A673 (cell line): ENCODE measurements at regions not wholly inside any gene's neighbourhood (a gene's known extent, or its start where the extent isn't known, plus 50 kb on each side); places are given as distances from the start of the nearest gene placed in this dataset.

Experiments
- CTCF ChIP-seq: fragments of 300-800, 200-600 bp; sonication (generic); conservative IDR thresholded peaks from 2 replicates; pipeline ENCODE4 v1.5.1; 2017; ENCODE audit warnings: low read depth, mild to moderate bottlenecking, antibody characterized with exemption, low read length, moderate library complexity, mixed read lengths
- EZH2 ChIP-seq: fragments of 200-600 bp; sonication (generic); IDR thresholded peaks from 2 replicates; pipeline ENCODE4 v1.6.1; 2017; ENCODE audit warnings: borderline replicate concordance, low read depth, mild to moderate bottlenecking, mixed read lengths, antibody characterized with exemption, low read length; ENCODE audit not compliant: poor library complexity, severe bottlenecking

DNA sequence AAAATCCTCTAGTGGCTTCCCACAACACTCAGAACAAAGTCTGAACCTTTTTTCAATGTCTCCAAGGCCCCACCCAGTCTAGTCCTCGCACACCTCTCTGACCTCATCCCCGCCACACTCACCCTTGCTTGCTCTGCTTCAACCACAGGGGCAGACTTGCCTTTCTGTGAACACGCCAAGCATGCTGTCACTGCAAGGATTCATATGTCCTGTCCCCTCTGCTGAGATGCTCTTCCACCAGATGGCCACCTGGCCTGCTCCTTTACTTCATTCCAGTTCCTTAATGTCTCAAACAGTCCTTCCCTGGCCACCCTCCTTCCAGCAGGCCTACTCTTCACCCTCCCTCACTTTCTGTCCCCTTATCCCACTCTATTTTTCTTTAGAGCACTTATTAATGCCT lies 60.6 kb upstream of the ARHGAP20 start:
- no peak for TF ChIP-seq CTCF
- no peak for TF ChIP-seq EZH2
